ENCODE measurements at regions not wholly inside any gene's neighbourhood (a gene's known extent, or its start where the extent isn't known, plus 50 kb on each side); places are given as distances from the start of the nearest gene placed in this dataset.

GRCh38 chr13:64534302-64534701 lies 2695.8 kb downstream of the PCDH9 start:
- Histone ChIP-seq H2AFZ (no peak overlapping the region), H3K9ac (no peak overlapping the region), H3K36me3 (ENCODE audit: control insufficient read depth, insufficient read depth, low read length) (no peaks in the 10 kb centered on the region), H3K4me2 (ENCODE audit: low read length) (no peak overlapping the region), H3K4me3 (ENCODE audit: low read depth, low read length) (no peak overlapping the region), H3K9me3 (ENCODE audit: control insufficient read depth, low read length) (no peaks in the 10 kb centered on the region), H3K4me1 (no peaks in the 10 kb centered on the region), H3K27me3 (ENCODE audit: control insufficient read depth, insufficient read depth, low read length) (no peaks in the 10 kb centered on the region), H3K79me2 (no peaks in the 10 kb centered on the region), H3K27ac (no peak overlapping the region)
- no peak for TF ChIP-seq CTCF (IDR thresholded peaks at IDR 0.05)

- no peak overlapping the region for H3K9ac ChIP-seq
Observed at GRCh38 chr13:64531400-64531799, 2698.7 kb downstream of the PCDH9 start.

GRCh38 chr13:64529874-64530485 lies 2700.2 kb downstream of the PCDH9 start:
- Histone ChIP-seq H3K4me1 (no peaks in the 10 kb centered on the region), H3K4me2 (ENCODE audit: low read length) (no peak overlapping the region), H3K27me3 (ENCODE audit: control insufficient read depth, insufficient read depth, low read length) (no peaks in the 10 kb centered on the region), H3K36me3 (ENCODE audit: control insufficient read depth, insufficient read depth, low read length) (no peaks in the 10 kb centered on the region), H3K79me2 (no peaks in the 10 kb centered on the region), H3K4me3 (ENCODE audit: low read depth, low read length) (no peak overlapping the region), H2AFZ (no peak overlapping the region), H3K27ac (no peak overlapping the region), H3K9ac (no peak overlapping the region), H3K9me3 (ENCODE audit: control insufficient read depth, low read length) (no peaks in the 10 kb centered on the region)
- no peak for TF ChIP-seq CTCF (IDR thresholded peaks at IDR 0.05)

More at GRCh38 chr13:64531400-64531799, 2698.7 kb downstream of the PCDH9 start:
- Histone ChIP-seq H3K9me3 (ENCODE audit: control insufficient read depth, low read length) (no peaks in the 10 kb centered on the region), H3K27ac (no peak overlapping the region), H3K36me3 (ENCODE audit: control insufficient read depth, insufficient read depth, low read length) (no peaks in the 10 kb centered on the region), H3K79me2 (no peaks in the 10 kb centered on the region), H3K27me3 (ENCODE audit: control insufficient read depth, insufficient read depth, low read length) (no peaks in the 10 kb centered on the region), H3K4me1 (no peaks in the 10 kb centered on the region), H3K4me2 (ENCODE audit: low read length) (no peak overlapping the region), H3K4me3 (ENCODE audit: low read depth, low read length) (no peak overlapping the region), H2AFZ (no peak overlapping the region)
- no peak for TF ChIP-seq CTCF (IDR thresholded peaks at IDR 0.05)

GRCh38 chr13:64528838-64529237 lies 2701.3 kb downstream of the PCDH9 start:
- no peaks in the 10 kb centered on the region for H3K79me2 ChIP-seq
- no peaks in the 10 kb centered on the region for H3K4me1 ChIP-seq
- no peak overlapping the region for H3K4me3 ChIP-seq (ENCODE audit: low read depth, low read length)
- no peaks in the 10 kb centered on the region for H3K9me3 ChIP-seq (ENCODE audit: control insufficient read depth, low read length)
- no peak overlapping the region for H2AFZ ChIP-seq
- H3K4me2 ChIP-seq (ENCODE audit: low read length) = no peak overlapping the region
- no peak for TF ChIP-seq CTCF (IDR thresholded peaks at IDR 0.05)
- no peak overlapping the region for H3K9ac ChIP-seq
- H3K27ac ChIP-seq = no peak overlapping the region
- H3K36me3 ChIP-seq (ENCODE audit: control insufficient read depth, insufficient read depth, low read length) = no peaks in the 10 kb centered on the region
- H3K27me3 ChIP-seq (ENCODE audit: control insufficient read depth, insufficient read depth, low read length) = no peaks in the 10 kb centered on the region

- no peak overlapping the region for H2AFZ ChIP-seq
- H3K27me3 ChIP-seq (ENCODE audit: control insufficient read depth, insufficient read depth, low read length) = no peaks in the 10 kb centered on the region
- no peaks in the 10 kb centered on the region for H3K79me2 ChIP-seq
- no peaks in the 10 kb centered on the region for H3K9me3 ChIP-seq (ENCODE audit: control insufficient read depth, low read length)
- no peak overlapping the region for H3K4me3 ChIP-seq (ENCODE audit: low read depth, low read length)
- H3K36me3 ChIP-seq (ENCODE audit: control insufficient read depth, insufficient read depth, low read length) = no peaks in the 10 kb centered on the region
- no peak overlapping the region for H3K4me2 ChIP-seq (ENCODE audit: low read length)
- no peak for TF ChIP-seq CTCF (IDR thresholded peaks at IDR 0.05)
- H3K9ac ChIP-seq = no peak overlapping the region
- no peak overlapping the region for H3K27ac ChIP-seq
- H3K4me1 ChIP-seq = no peaks in the 10 kb centered on the region
Observed at GRCh38 chr13:64527561-64527960, 2702.6 kb downstream of the PCDH9 start.

All from parathyroid adenoma (tissue), 2 donors.